IMR-90 (cell line): ENCODE measurements at regions not wholly inside any gene's neighbourhood (a gene's known extent, or its start where the extent isn't known, plus 50 kb on each side); places are given as distances from the start of the nearest gene placed in this dataset.

ENCODE experiments used
- ATAC-seq: fragments of 200-7000 bp; cut with Tn5 transposase; 2 replicates; pipeline ENCODE4 v1.9.1; 2020; ENCODE audit warnings: low read depth, mild to moderate bottlenecking, moderate library complexity
- BruUV-seq: library from RNA; stranded (reverse); fragments of 400-500 nt; replicated peaks from 2 replicates; lab custom pipeline; 2021; lab: Mats Ljungman, UMichigan
- CTCF ChIA-PET: fragments of 300-600 bp; formaldehyde crosslinking; extraction: SDS; loops from one replicate; lab custom pipeline; 2021; ENCODE audit warnings: antibody characterized with exemption; lab: Yijun Ruan, JAX
- POLR2A ChIA-PET: fragments of 300-600 bp; sonication (Branson Sonifier 250); formaldehyde crosslinking; loops from one replicate; lab custom pipeline; 2022; ENCODE audit warnings: antibody characterized with exemption; ENCODE audit not compliant: unreplicated experiment; lab: Charles Lee
- DNase-seq: peaks from one replicate; pipeline ENCODE4 v3.0.0; 2013
- H2AFZ ChIP-seq: replicated peaks from 2 replicates; pipeline ENCODE3; 2013; ENCODE audit warnings: low read length, mild to moderate bottlenecking; ENCODE audit not compliant: poor library complexity
- H2AK5ac ChIP-seq: 2 replicates; pipeline ENCODE4 v1.6.1; 2013; ENCODE audit warnings: low read depth, low read length, inconsistent platforms
- H2AK9ac ChIP-seq: replicated peaks from 2 replicates; pipeline ENCODE3; 2013; ENCODE audit warnings: mild to moderate bottlenecking, low read depth, low read length, moderate library complexity; ENCODE audit not compliant: poor library complexity
- H2BK120ac ChIP-seq: 2 replicates; pipeline ENCODE4 v1.6.1; 2013; ENCODE audit warnings: low read depth, low read length, inconsistent platforms
- H2BK15ac ChIP-seq: 3 replicates; pipeline ENCODE4 v1.6.1; 2013; ENCODE audit warnings: low read depth, low read length, inconsistent platforms
- H2BK20ac ChIP-seq: 2 replicates; pipeline ENCODE4 v1.6.1; 2013; ENCODE audit warnings: low read depth, mild to moderate bottlenecking, inconsistent platforms, low read length, moderate library complexity
- H2BK5ac ChIP-seq: 2 replicates; pipeline ENCODE4 v1.6.1; 2013; ENCODE audit warnings: mild to moderate bottlenecking, low read depth, low read length, inconsistent platforms; ENCODE audit not compliant: poor library complexity, severe bottlenecking
- H3K14ac ChIP-seq: replicated peaks from 2 replicates; pipeline ENCODE4 v1.6.1; 2013; ENCODE audit warnings: low read depth, low read length, inconsistent platforms
- H3K18ac ChIP-seq: 2 replicates; pipeline ENCODE4 v1.6.1; 2013; ENCODE audit warnings: low read depth, low read length, control low read depth
- H3K23ac ChIP-seq: 2 replicates; pipeline ENCODE4 v1.6.1; 2013; ENCODE audit warnings: low read depth, low read length, inconsistent platforms
- H3K27ac ChIP-seq: 2 replicates; pipeline ENCODE4 v1.5.1; 2013; ENCODE audit warnings: mild to moderate bottlenecking, control low read depth, low read length; ENCODE audit not compliant: insufficient read depth
- H3K27me3 ChIP-seq: 2 replicates; pipeline ENCODE4 v1.6.1; 2013; ENCODE audit warnings: low read length; ENCODE audit not compliant: control insufficient read depth, insufficient read depth
- H3K36me3 ChIP-seq: 2 replicates; pipeline ENCODE4 v1.6.1; 2013; ENCODE audit warnings: low read length, mixed read lengths; ENCODE audit not compliant: control insufficient read depth, insufficient read depth
- H3K4ac ChIP-seq: 2 replicates; pipeline ENCODE4 v1.6.1; 2013; ENCODE audit warnings: low read depth, low read length, inconsistent platforms
- H3K4me1 ChIP-seq: 2 replicates; pipeline ENCODE4 v1.6.1; 2013; ENCODE audit warnings: low read length, mixed read lengths; ENCODE audit not compliant: control insufficient read depth, insufficient read depth
- H3K4me2 ChIP-seq: 2 replicates; pipeline ENCODE4 v1.6.1; 2013; ENCODE audit warnings: low read depth, mild to moderate bottlenecking, control low read depth, low read length, moderate library complexity
- H3K4me3 ChIP-seq: 2 replicates; pipeline ENCODE4 v1.5.1; 2013; ENCODE audit warnings: low read depth, mild to moderate bottlenecking, control low read depth, low read length, moderate library complexity; ENCODE audit not compliant: insufficient read depth
- H3K56ac ChIP-seq: 2 replicates; pipeline ENCODE4 v1.6.1; 2013; ENCODE audit warnings: low read length, inconsistent platforms; ENCODE audit not compliant: insufficient read depth; ENCODE audit errors: extremely low read depth
- H3K79me1 ChIP-seq, 2 experiments: 2 replicates each; pipeline ENCODE4 v1.6.1; 2013; ENCODE audit warnings: low read length in 2 of 2, inconsistent platforms in 1 of 2, low read depth in 1 of 2
- H3K9ac ChIP-seq: 2 replicates; pipeline ENCODE4 v1.6.1; 2013; ENCODE audit warnings: low read depth, low read length, control low read depth
- H3K9me1 ChIP-seq: 2 replicates; pipeline ENCODE4 v1.6.1; 2013; ENCODE audit warnings: low read length, inconsistent platforms; ENCODE audit not compliant: insufficient read depth
- H3K9me3 ChIP-seq: 2 replicates; pipeline ENCODE4 v1.6.1; 2013; ENCODE audit warnings: low read length; ENCODE audit not compliant: control insufficient read depth, insufficient read depth
- H4K20me1 ChIP-seq: 2 replicates; pipeline ENCODE4 v1.6.1; 2013; ENCODE audit warnings: low read length, inconsistent platforms; ENCODE audit not compliant: insufficient read depth
- H4K5ac ChIP-seq: 2 replicates; pipeline ENCODE4 v1.6.1; 2013; ENCODE audit warnings: mild to moderate bottlenecking, low read depth, low read length, control low read depth
- H4K8ac ChIP-seq, 2 experiments: 2 replicates each; pipeline ENCODE4 v1.6.1; 2013; ENCODE audit warnings: low read depth in 2 of 2, low read length in 2 of 2, control low read depth in 1 of 2, inconsistent platforms in 1 of 2
- H4K91ac ChIP-seq: 2 replicates; pipeline ENCODE4 v1.6.1; 2013; ENCODE audit warnings: low read depth, low read length, inconsistent platforms; ENCODE audit not compliant: insufficient read depth
- BHLHE40 ChIP-seq: fragments of 150-350 bp; IDR thresholded peaks from 2 replicates; pipeline ENCODE4 v1.6.1; 2016; ENCODE audit warnings: mild to moderate bottlenecking, low read depth, low read length
- CHD1 ChIP-seq: IDR thresholded peaks from 2 replicates; pipeline ENCODE4 v1.6.1; 2012; ENCODE audit warnings: low read depth, low read length, improper control_type of control experiment
- FOS ChIP-seq: fragments of 150-350 bp; IDR thresholded peaks from 2 replicates; pipeline ENCODE4 v1.6.1; 2016; ENCODE audit warnings: low read depth, low read length
- MAFK ChIP-seq: IDR thresholded peaks from 2 replicates; pipeline ENCODE4 v1.6.1; 2012; ENCODE audit warnings: low read depth, low read length, improper control_type of control experiment
- MAZ ChIP-seq: IDR thresholded peaks from 2 replicates; pipeline ENCODE4 v1.6.1; 2012; ENCODE audit warnings: low read depth, mild to moderate bottlenecking, low read length, improper control_type of control experiment, moderate library complexity, borderline replicate concordance
- MXI1 ChIP-seq: IDR thresholded peaks from 2 replicates; pipeline ENCODE4 v1.6.1; 2012; ENCODE audit warnings: low read depth, mild to moderate bottlenecking, low read length, moderate library complexity, borderline replicate concordance
- POLR2A ChIP-seq: IDR thresholded peaks from 2 replicates; pipeline ENCODE4 v1.6.1; 2012; ENCODE audit warnings: mild to moderate bottlenecking, low read depth, low read length
- RAD21 ChIP-seq: IDR thresholded peaks from 2 replicates; pipeline ENCODE4 v1.6.1; 2012; ENCODE audit warnings: low read length, improper control_type of control experiment
- RCOR1 ChIP-seq: IDR thresholded peaks from 2 replicates; pipeline ENCODE4 v1.6.1; 2012; ENCODE audit warnings: mild to moderate bottlenecking, low read length, improper control_type of control experiment; ENCODE audit not compliant: insufficient replicate concordance
- RFX5 ChIP-seq: IDR thresholded peaks from 2 replicates; pipeline ENCODE4 v1.8.0; 2012; ENCODE audit warnings: low read depth, mild to moderate bottlenecking, low read length, moderate library complexity
- SMC3 ChIP-seq: fragments of 150-350 bp; IDR thresholded peaks from 2 replicates; pipeline ENCODE4 v1.6.1; 2016; ENCODE audit warnings: low read depth, mild to moderate bottlenecking, antibody characterized with exemption, low read length, moderate library complexity
- WGBS, 2 experiments: methylation state at CpG; one replicate each; pipeline versions ENCODE4 v1.1.5 to v1.1.7; 2013; ENCODE audit warnings: missing lambda C conversion rate in 2 of 2; ENCODE audit not compliant: insufficient read length in 1 of 2; ENCODE audit errors: extremely low coverage in 2 of 2; 5-methylcytosine and 5-hydroxymethylcytosine counted together
- dilution Hi-C: fragments of 300-500 bp; cut with HindIII; formaldehyde crosslinking; loops from one replicate; pipeline ENCODE4 v1.14.3; 2018; ENCODE audit warnings: low sequenced_read_pairs; ENCODE audit not compliant: unreplicated experiment
- in situ Hi-C: fragments of 300-500 bp; cut with MboI; formaldehyde crosslinking; loops from 3 replicates; pipeline ENCODE4 v1.14.3; 2019; ENCODE audit warnings: low sequenced_read_pairs, inconsistent platforms, mixed read lengths
- intact Hi-C: fragments of 100-400 bp; cut with micrococcal nuclease; formaldehyde crosslinking; loops from 2 replicates; pipeline ENCODE4 v1.10.0; 2022
- TF ChIP-seq, protein P1 (sequence below): fragments of 150-350 bp; IDR thresholded peaks from 2 replicates; pipeline ENCODE4 v1.6.1; 2016; ENCODE audit warnings: low read depth, mild to moderate bottlenecking, low read length, moderate library complexity, borderline replicate concordance

DNA sequence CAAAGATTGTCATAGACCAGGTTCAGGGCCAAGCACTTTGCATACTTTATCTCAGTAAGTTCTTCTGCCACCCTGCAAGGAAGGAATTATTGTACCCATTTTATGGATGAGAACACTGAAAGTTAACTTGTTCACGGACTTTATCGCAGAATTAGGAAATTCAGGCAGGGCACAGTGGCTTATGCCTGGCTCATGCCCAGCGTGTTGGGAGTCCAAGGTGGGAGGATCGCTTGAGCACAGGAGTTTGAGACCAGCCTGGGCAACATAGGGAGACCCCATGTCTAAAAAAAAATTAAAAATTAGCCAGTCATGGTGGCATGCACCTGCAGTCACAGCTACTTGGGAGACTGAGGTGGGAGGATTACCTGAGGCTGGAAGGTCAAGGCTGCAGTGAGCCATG, 72.4 kb downstream of the MFAP3 start:
- H2AK9ac ChIP-seq: no peak overlapping the region
- BruUV-seq: no TSS peak
- no peak overlapping the region for H3K23ac ChIP-seq
- H2AFZ ChIP-seq: no peak overlapping the region
- no peaks in the 10 kb centered on the region for H3K4me1 ChIP-seq
- no peaks in the 10 kb centered on the region for H3K36me3 ChIP-seq
- no peak for ATAC-seq
- H2BK20ac ChIP-seq: no peak overlapping the region
- no peaks in the 10 kb centered on the region; the same call in 1 of the 2 replicates for H3K9me1 ChIP-seq
- 100% methylated on average over 2 of the region's 4 CpGs; no CpG with 5 or more reads in 1 of the 2 experiments for WGBS, 2 experiments
- no peak overlapping the region for H3K4me3 ChIP-seq
- H3K79me1 ChIP-seq: no peaks in the 10 kb centered on the region
- no peak overlapping the region for H3K18ac ChIP-seq
- dilution Hi-C loops: no loop called here
- no peak overlapping the region for H3K4ac ChIP-seq
- H3K56ac ChIP-seq: no peak overlapping the region
- H3K9ac ChIP-seq: no peak overlapping the region
- intact Hi-C loops: no loop called here
- H3K27me3 ChIP-seq: peaks cover 7% of the 10 kb centered on the region
- H4K8ac ChIP-seq: no peak overlapping the region
- TF ChIP-seq CHD1 (no peak), POLR2A (no peak), RFX5 (no peak), SMC3 (no peak), FOS (no peak), RAD21 (no peak), MAFK (no peak), MXI1 (no peak), BHLHE40 (no peak), RCOR1 (no peak), MAZ (no peak)
- TF ChIP-seq, protein P1, sequence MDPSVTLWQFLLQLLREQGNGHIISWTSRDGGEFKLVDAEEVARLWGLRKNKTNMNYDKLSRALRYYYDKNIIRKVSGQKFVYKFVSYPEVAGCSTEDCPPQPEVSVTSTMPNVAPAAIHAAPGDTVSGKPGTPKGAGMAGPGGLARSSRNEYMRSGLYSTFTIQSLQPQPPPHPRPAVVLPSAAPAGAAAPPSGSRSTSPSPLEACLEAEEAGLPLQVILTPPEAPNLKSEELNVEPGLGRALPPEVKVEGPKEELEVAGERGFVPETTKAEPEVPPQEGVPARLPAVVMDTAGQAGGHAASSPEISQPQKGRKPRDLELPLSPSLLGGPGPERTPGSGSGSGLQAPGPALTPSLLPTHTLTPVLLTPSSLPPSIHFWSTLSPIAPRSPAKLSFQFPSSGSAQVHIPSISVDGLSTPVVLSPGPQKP: no peak
- ChIA-PET POLR2A (no interaction called here), CTCF (interaction anchor here (0.7 kb wide), 1 partner anchor 1222 kb away, joined by 3 read pairs; no protein-coding TSS in a partner anchor)
- no peak for DNase-seq
- H4K20me1 ChIP-seq: no peaks in the 10 kb centered on the region
- H3K4me2 ChIP-seq: no peak overlapping the region
- H2BK120ac ChIP-seq: no peak overlapping the region
- H4K91ac ChIP-seq: no peak overlapping the region
- no peak overlapping the region for H2AK5ac ChIP-seq
- H4K5ac ChIP-seq: no peak overlapping the region
- H3K27ac ChIP-seq: no peak overlapping the region
- H3K14ac ChIP-seq: no peak overlapping the region
- H2BK5ac ChIP-seq: no peak overlapping the region
- no peak overlapping the region for H2BK15ac ChIP-seq
- no peaks in the 10 kb centered on the region for H3K9me3 ChIP-seq
- in situ Hi-C loops: no loop called here
